Stimulated activated naive CD8-positive, alpha-beta T cell treated with anti-CD3 and anti-CD28 coated beads, Interleukin-15, Interleukin-2, amounts not matched to agents 100 ng/mL and 50 ng/mL, for 24 hours (primary cell): ENCODE measurements at regions not wholly inside any gene's neighbourhood (a gene's known extent, or its start where the extent isn't known, plus 50 kb on each side); places are given as distances from the start of the nearest gene placed in this dataset.
"Not testable (repeated sequence)": the region's sequence is repeated elsewhere in the genome, so short reads cannot be mapped to it uniquely, and the experiment has no call there.

ENCODE experiments used
- H3K27ac Mint-ChIP-seq: one replicate; pipeline ENCODE4 v1.8.0; 2021; ENCODE audit warnings: mild to moderate bottlenecking, mixed read lengths
- H3K27me3 Mint-ChIP-seq: one replicate; pipeline ENCODE4 v1.8.0; 2021; ENCODE audit warnings: mixed read lengths
- H3K36me3 Mint-ChIP-seq: one replicate; pipeline ENCODE4 v1.8.0; 2021; ENCODE audit warnings: low read depth, mixed read lengths
- H3K4me1 Mint-ChIP-seq: one replicate; pipeline ENCODE4 v1.8.0; 2021; ENCODE audit warnings: low read depth, mixed read lengths
- H3K4me3 Mint-ChIP-seq: one replicate; pipeline ENCODE4 v1.8.0; 2021; ENCODE audit warnings: mild to moderate bottlenecking, mixed read lengths
- H3K9me3 Mint-ChIP-seq: one replicate; pipeline ENCODE4 v1.8.0; 2021; ENCODE audit warnings: mixed read lengths

DNA sequence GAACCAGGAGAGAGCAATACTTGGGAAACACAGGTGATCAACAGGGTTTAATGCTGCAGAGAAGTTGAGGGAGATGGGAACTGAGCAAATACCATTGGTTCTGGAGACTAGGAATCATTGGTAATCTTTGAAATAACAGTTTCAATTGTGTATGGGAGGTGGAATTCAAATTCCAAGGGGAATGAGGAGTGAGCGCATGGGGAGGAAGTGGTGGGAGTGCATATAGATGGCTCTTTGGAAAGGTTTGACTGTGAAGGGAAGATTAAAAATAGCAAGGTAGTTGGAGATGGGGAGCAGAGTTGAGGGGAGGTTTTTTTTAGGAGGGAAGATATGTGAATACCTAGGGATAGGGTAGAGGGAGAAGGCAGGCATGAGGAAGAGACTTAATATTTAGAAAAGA, 51.1 kb upstream of the ROPN1 start:
- no peak overlapping the region for H3K27ac Mint-ChIP-seq
- H3K36me3 Mint-ChIP-seq, result no peaks in the 10 kb centered on the region
- H3K4me3 Mint-ChIP-seq, result no peak overlapping the region
- H3K4me1 Mint-ChIP-seq, result no peaks in the 10 kb centered on the region
- H3K27me3 Mint-ChIP-seq, result peaks cover 24% of the 10 kb centered on the region
- H3K9me3 Mint-ChIP-seq, result no peaks in the 10 kb centered on the region

DNA sequence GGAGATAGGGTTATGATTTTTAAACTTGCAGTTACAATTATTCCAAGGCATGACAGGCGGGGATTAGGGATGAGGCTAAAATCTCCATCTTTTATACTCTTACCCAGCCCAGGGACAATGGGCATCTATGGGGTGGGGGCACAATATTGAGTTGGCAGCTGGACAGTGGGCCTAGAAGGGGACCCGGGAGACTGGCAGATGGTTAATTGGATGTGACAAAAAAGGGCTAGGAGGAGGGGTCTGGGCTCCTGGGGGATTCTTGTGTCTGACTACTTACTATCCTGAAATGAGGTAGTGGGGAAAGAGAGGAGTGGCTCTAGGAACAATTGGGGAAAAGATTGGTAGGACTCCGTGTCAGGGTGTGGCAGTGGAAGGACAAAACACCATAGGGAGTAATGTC, 53.0 kb upstream of the ROPN1 start:
- Mint-ChIP-seq H3K27me3 (peaks cover 32% of the 10 kb centered on the region), H3K27ac (no peak overlapping the region), H3K9me3 (no peaks in the 10 kb centered on the region), H3K4me3 (no peak overlapping the region), H3K4me1 (no peaks in the 10 kb centered on the region), H3K36me3 (no peaks in the 10 kb centered on the region)

DNA sequence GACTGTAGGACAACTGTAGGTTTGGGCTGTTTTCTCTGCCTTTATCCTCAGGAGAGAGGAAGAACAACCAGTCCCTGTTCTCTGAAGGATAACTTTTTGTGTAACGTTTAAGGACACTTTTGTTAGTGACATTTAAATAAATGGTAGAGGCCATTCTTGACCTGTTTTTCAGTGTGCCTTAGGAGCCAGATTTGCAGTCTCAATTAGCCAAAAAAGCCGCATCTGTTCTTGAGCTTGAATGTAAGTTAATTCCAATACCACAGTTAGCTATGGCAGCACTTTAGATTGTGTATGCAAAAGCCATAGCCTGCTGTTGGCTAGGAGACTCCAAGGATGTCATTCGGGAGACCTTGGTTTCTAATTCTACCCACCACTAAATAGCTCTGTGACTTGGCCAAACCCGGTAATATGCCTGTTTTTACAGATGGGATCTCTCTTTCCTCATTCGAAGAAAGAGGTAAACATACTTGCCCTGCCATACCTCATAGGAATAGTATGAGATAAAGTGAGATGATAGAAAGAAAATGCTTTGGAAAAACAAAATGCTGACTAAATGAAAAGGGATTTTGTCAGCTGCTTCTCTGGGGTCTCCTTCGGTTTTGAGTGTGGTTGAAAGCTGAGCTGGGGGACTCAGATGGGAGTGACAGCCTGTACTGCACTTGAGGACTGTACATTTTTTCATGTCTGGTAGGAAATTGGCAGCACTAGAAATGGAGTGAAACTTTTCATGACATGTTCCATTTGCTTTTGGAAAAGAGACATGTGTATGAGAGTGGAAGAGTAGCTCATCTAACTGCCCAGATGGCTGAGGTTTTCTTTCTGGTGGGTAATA, 57.3 kb upstream of the ROPN1 start:
- Mint-ChIP-seq H3K4me3 (no peak overlapping the region), H3K9me3 (no peaks in the 10 kb centered on the region), H3K4me1 (no peaks in the 10 kb centered on the region), H3K36me3 (no peaks in the 10 kb centered on the region), H3K27me3 (peaks cover 42% of the 10 kb centered on the region), H3K27ac (no peak overlapping the region)

DNA sequence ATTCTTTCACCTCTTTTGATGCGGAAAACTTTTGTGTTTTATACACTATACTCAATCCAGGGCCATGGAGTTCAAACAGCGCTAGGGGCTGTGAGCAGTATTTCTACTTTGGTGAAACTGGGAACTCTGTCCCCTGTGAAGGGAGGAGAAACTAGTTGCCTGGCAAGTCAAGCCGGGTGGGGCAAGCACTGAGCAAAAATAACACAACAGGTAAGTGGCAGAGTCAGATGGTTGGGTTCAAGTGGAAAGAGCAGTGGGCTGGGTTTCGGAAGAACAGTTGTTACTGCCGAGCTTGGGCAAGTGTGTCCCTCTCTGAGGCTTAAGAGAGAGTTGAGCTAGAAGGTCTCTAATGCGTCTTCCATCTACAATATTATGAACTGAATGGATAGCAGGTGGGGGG, 59.7 kb upstream of the ROPN1 start:
- Mint-ChIP-seq H3K27me3 (peaks cover 29% of the 10 kb centered on the region), H3K4me1 (no peaks in the 10 kb centered on the region), H3K27ac (no peak overlapping the region), H3K4me3 (no peak overlapping the region), H3K36me3 (no peaks in the 10 kb centered on the region), H3K9me3 (no peaks in the 10 kb centered on the region)

DNA sequence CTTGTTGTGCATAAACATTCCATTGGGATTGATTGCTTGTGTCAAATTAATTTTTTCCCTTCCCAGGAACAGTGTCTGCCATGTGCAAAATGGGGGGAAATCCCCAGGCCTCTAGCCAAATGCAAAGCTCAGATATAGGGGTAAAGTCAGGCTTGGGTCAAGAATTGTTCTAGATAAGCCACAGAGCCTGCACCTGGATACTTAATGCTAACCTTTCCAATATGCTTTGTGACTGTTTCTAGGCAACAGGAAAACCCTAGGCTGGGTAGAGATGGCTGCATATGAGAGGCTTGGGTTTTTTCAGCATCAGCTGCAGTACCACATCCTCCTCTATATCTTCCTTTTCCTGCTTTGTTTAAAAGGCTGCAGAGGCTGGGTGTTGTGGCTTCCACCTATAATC, 61.9 kb upstream of the ROPN1 start:
- Mint-ChIP-seq H3K9me3 (no peaks in the 10 kb centered on the region), H3K27me3 (peaks cover 33% of the 10 kb centered on the region), H3K4me3 (no peak overlapping the region), H3K36me3 (no peaks in the 10 kb centered on the region), H3K4me1 (no peaks in the 10 kb centered on the region), H3K27ac (no peak overlapping the region)

DNA sequence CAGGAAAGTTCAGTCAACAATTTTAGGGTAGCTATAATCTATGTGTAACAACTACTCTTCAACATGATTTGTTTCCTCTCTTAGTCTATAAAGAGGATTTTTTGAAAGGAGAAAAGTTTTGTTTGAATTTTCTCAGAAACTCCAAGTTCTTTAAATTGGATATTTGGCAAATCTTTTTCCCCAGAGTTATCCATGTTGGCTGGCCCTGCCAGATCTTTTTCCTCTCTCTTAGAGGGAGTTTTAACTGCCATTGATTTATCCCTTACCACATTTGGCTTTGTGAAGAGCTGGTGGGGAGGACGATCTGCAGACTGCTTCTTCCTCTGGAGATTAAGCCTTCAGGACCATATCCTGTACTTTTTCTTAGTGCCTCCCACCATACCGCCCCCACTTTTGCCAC, 64.9 kb upstream of the ROPN1 start:
- Mint-ChIP-seq H3K9me3 (no peaks in the 10 kb centered on the region), H3K27ac (no peak overlapping the region), H3K4me3 (no peak overlapping the region), H3K4me1 (no peaks in the 10 kb centered on the region), H3K27me3 (peaks cover 23% of the 10 kb centered on the region), H3K36me3 (no peaks in the 10 kb centered on the region)

DNA sequence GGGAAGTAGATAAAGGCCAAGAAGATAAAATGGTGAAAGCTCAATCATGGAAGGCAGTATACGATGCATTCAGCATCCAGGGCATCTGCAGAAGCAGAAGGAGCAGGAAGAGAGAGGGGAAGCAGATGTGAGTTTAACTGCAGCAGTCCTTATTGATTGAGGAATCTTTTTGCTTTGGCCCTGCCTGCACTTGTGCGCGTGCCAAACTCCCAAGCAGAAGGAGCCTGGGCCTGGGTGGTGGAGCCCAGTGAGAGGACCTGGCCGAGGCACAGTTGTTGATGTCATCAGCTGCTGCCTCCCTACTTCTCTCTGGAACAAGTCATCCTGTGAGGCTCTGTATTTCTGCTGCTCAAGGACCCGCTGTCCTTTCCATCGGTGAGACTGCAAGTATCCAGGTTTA, 65.5 kb upstream of the ROPN1 start:
- H3K4me1 Mint-ChIP-seq, result no peaks in the 10 kb centered on the region
- H3K27me3 Mint-ChIP-seq, result peaks cover 19% of the 10 kb centered on the region
- no peak overlapping the region for H3K4me3 Mint-ChIP-seq
- H3K9me3 Mint-ChIP-seq, result no peaks in the 10 kb centered on the region
- no peak overlapping the region for H3K27ac Mint-ChIP-seq
- H3K36me3 Mint-ChIP-seq, result no peaks in the 10 kb centered on the region

DNA sequence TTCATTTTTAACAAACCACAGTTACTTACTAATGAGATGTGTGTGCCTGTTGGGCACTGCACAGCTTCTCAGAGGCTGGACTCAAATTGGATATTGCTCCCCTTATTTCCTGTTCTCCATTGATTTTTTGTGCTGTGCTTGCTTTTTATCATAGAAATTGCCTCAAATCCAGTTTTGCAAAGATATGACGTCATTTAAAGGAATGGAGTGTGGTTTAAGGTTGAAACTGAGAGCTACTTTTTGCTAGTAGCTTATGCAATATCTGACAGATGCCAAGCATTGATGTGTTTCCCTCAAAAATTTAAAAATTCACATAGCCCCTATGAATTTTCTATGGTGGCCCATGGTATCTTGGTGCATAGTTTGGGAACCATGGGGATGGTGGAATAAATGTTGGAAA, 67.7 kb upstream of the ROPN1 start:
- Mint-ChIP-seq H3K36me3 (no peaks in the 10 kb centered on the region), H3K4me3 (no peak overlapping the region), H3K27me3 (peaks cover 14% of the 10 kb centered on the region), H3K9me3 (no peaks in the 10 kb centered on the region), H3K4me1 (no peaks in the 10 kb centered on the region), H3K27ac (no peak overlapping the region)

DNA sequence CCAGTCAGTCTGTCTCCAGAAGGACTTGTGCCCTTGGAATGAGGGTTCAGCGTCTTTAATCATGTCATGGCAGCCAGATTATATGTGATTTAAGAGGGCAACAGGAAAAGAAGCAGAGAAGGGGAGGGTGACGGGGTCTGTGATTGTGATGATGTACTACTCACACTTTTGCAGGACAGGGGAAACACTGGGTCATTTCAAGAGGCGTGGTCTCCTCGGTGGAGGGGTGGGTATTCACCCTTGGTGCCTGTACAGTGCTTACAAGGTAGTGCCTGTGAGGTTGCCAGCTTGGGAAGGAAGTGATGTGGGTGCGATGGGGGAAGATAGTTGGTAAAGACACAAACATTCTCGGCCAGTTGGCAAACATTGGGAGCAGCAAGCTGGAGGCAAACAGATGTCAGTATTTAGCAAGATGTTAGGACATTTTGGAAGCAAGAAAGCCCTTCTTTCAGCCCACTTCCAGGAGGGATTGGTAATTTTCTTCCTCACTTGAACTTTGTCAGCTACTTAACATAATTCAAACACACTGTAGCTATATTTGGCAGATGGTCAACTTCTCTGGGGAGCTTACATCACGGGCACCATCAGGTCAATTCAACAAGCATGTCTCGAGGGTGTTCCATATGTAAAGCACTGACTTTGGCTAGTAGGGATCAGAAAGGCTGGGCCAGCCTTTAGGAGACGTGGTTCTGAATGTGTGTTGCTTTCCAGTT, 71.4 kb upstream of the ROPN1 start:
- Mint-ChIP-seq H3K36me3 (no peaks in the 10 kb centered on the region), H3K27ac (no peak overlapping the region), H3K9me3 (no peaks in the 10 kb centered on the region), H3K27me3 (peaks cover 7% of the 10 kb centered on the region), H3K4me3 (no peak overlapping the region), H3K4me1 (no peaks in the 10 kb centered on the region)

DNA sequence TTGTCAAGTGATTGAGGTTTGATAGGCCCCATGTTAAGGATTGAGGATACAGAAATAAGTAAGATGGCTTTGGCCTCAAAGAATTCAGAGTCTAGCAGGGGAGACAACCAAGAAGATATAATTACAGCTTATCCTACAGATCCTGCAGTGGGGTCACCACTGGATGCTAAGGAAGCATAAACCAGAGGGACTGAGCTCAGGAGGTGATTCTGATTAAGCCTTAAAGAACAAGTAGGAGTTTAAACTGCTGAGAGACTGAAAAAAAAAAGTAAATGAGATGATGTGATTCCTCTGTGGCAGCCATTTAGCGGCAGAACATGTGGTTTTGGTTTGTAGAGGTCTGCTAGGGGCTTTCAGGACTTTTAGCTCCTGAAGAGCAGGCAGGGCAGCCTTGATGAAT, 72.1 kb upstream of the ROPN1 start:
- Mint-ChIP-seq H3K27me3 (peaks cover 5% of the 10 kb centered on the region), H3K27ac (no peak overlapping the region), H3K36me3 (no peaks in the 10 kb centered on the region), H3K9me3 (no peaks in the 10 kb centered on the region), H3K4me1 (no peaks in the 10 kb centered on the region), H3K4me3 (no peak overlapping the region)

DNA sequence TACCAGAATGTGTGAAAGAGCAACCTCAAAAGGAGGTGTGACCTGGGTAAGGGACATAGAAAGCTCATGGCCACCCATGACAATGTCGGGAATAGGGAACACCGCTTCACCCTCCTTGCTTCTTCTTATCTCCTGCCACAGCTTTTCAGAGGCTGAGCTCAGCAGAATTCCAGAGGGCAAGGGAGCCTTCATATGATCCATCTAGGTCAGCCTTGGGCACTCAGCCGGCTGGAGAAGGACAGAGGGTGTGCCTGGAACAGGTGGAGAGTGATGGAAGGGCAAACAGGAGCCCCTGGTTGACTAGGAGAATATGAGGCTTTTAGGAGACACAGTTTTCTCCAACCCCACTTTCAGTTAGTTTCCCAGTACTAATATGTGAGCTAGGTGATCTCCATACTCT, 74.6 kb upstream of the ROPN1 start:
- H3K9me3 Mint-ChIP-seq, H3K27ac Mint-ChIP-seq, H3K36me3 Mint-ChIP-seq: not testable (repeated sequence)

DNA sequence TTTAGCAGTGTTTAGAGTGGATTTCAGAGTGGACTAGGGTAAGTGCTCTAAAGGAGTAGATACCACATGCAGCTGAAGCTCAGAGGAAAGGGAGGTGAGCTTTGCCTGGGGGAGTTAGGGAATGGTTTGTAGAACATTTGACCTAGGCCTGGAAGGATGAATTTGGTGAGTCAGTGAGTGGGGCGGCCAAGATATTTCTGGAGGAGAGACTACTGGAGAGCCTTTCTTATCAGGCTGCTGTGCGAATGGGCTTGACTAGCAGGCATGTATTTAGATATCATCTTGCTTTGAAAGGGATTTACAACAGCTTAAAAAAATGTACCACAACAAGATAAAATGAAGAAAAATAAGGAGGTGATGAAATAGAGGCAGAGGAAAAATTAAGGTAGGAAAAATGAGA, 77.8 kb upstream of the ROPN1 start:
- not testable (repeated sequence) for H3K27ac Mint-ChIP-seq, H3K4me1 Mint-ChIP-seq, H3K36me3 Mint-ChIP-seq, H3K4me3 Mint-ChIP-seq, H3K27me3 Mint-ChIP-seq, H3K9me3 Mint-ChIP-seq

More for the DNA sequence above, 74.6 kb upstream of the ROPN1 start:
- H3K27me3 Mint-ChIP-seq, H3K4me1 Mint-ChIP-seq, H3K4me3 Mint-ChIP-seq: not testable (repeated sequence)

DNA sequence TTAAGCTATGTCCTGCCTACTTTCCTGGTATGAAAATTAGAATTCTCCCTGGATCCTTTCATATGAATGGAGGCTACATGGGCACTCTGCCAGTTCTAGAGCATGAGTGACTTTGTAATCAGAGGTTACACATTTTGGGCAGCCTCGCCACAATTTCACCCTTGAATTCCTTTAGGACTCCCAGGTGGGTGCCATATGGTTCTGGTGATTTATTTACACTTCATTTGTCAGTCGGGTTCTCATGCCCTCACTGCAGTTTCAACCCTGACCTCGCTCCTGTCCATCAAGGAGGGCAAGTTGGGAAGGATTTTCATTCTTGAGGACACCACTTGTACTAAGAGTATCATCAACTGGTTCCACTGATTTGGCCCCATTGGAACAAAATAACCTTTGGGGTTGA, 83.2 kb upstream of the ROPN1 start:
- not testable (repeated sequence) for H3K36me3 Mint-ChIP-seq, H3K4me3 Mint-ChIP-seq, H3K27me3 Mint-ChIP-seq, H3K9me3 Mint-ChIP-seq, H3K27ac Mint-ChIP-seq, H3K4me1 Mint-ChIP-seq

DNA sequence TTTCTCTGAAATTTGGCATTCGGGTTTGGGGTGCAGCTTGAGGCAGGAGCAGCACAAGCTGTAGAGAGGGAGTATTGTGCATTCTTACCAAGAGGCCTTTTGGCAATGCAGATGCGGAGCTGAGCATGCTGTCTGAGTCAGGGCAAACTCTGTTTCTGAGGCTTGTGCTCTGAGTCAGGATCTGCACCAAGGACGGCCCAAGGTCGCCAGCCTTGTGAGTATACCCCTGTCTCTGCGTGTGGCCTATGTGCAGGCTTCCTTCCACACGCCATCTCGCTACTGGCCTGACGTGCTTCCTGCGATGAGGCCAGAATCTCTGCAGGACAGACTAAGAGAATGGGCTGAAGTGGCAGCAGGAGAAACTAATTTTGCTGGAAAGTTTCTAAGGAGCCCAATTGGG, 83.8 kb upstream of the ROPN1 start:
- peaks cover 9% of the 10 kb centered on the region for H3K27me3 Mint-ChIP-seq
- H3K4me3 Mint-ChIP-seq, result no peak overlapping the region
- no peak overlapping the region for H3K27ac Mint-ChIP-seq
- H3K9me3 Mint-ChIP-seq, result no peaks in the 10 kb centered on the region
- H3K4me1 Mint-ChIP-seq, result no peaks in the 10 kb centered on the region
- H3K36me3 Mint-ChIP-seq, result no peaks in the 10 kb centered on the region

DNA sequence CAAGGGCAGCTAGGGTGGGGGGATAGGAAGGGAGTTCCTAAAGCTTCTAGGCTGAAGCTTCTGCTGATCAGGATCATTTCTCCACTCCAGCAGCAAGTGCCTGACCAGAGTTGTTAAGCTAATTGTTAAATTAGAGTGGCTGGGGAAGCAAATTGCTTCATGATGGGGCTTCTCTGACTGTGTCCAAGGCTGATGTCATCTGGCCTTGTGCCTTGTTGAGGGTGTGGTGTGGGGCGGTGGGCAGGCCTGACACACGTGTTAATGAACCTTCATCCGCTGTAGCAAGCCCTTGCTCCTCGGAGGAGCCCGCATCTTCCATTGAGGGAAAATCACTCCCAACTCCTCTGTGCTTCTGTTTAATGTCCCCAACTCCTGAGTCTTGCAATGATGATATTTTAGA, 84.3 kb upstream of the ROPN1 start:
- Mint-ChIP-seq H3K9me3 (no peaks in the 10 kb centered on the region), H3K27me3 (peaks cover 9% of the 10 kb centered on the region), H3K4me1 (no peaks in the 10 kb centered on the region), H3K27ac (no peak overlapping the region), H3K4me3 (no peak overlapping the region), H3K36me3 (no peaks in the 10 kb centered on the region)
